Caco-2 (cell line): ENCODE measurements at regions not wholly inside any gene's neighbourhood (a gene's known extent, or its start where the extent isn't known, plus 50 kb on each side); places are given as distances from the start of the nearest gene placed in this dataset.

Experiments used
- BruUV-seq: library from RNA; stranded (reverse); fragments of 400-500 nt; replicated peaks from 2 replicates; lab custom pipeline; 2021; lab: Mats Ljungman, UMichigan
- CTCF ChIA-PET: fragments of 300-600 bp; sonication (Branson Sonifier 250); formaldehyde crosslinking; loops from one replicate; lab custom pipeline; 2022; ENCODE audit warnings: antibody characterized with exemption; lab: Charles Lee
- POLR2A ChIA-PET: fragments of 300-600 bp; sonication (Branson Sonifier 250); formaldehyde crosslinking; loops from one replicate; lab custom pipeline; 2022; ENCODE audit warnings: antibody characterized with exemption; lab: Charles Lee
- DNase-seq, 2 experiments: peaks; one replicate each; pipeline versions ENCODE4 v3.0.0 to v3.0.0-alpha.2; 2020 to 2022
- H3K27me3 ChIP-seq: replicated peaks from 2 replicates; pipeline ENCODE4 v1.6.0; 2011; ENCODE audit warnings: low read length; ENCODE audit not compliant: control insufficient read depth, insufficient read depth
- H3K36me3 ChIP-seq: 2 replicates; pipeline ENCODE4 v1.5.1; 2011; ENCODE audit warnings: low read length; ENCODE audit not compliant: control insufficient read depth, insufficient read depth
- H3K4me1 ChIP-seq: fragments of 250-450 bp; sonication (Bioruptor Pico); 2 replicates; pipeline ENCODE4 v1.5.1; 2020; ENCODE audit warnings: mild to moderate bottlenecking
- H3K4me3 ChIP-seq: 2 replicates; pipeline ENCODE4 v1.5.1; 2011; ENCODE audit warnings: low read depth, mild to moderate bottlenecking, control low read depth, low read length
- H3K9me3 ChIP-seq: fragments of 250-450 bp; sonication (Bioruptor Pico); 2 replicates; pipeline ENCODE4 v1.5.1; 2020; ENCODE audit warnings: mild to moderate bottlenecking, moderate library complexity
- H3K27ac Mint-ChIP-seq: one replicate; pipeline ENCODE4 v1.8.0; 2022; ENCODE audit warnings: mixed read lengths; ENCODE audit not compliant: unreplicated experiment
- H3K27me3 Mint-ChIP-seq: one replicate; pipeline ENCODE4 v1.8.0; 2022; ENCODE audit warnings: mixed read lengths; ENCODE audit not compliant: insufficient read depth, unreplicated experiment
- H3K36me3 Mint-ChIP-seq: one replicate; pipeline ENCODE4 v1.8.0; 2022; ENCODE audit warnings: mild to moderate bottlenecking, mixed read lengths; ENCODE audit not compliant: insufficient read depth, unreplicated experiment
- H3K4me1 Mint-ChIP-seq: one replicate; pipeline ENCODE4 v1.8.0; 2022; ENCODE audit warnings: low read depth, mixed read lengths; ENCODE audit not compliant: unreplicated experiment
- H3K4me3 Mint-ChIP-seq: one replicate; pipeline ENCODE4 v1.8.0; 2022; ENCODE audit warnings: mild to moderate bottlenecking, moderate library complexity, mixed read lengths; ENCODE audit not compliant: unreplicated experiment
- H3K9me3 Mint-ChIP-seq: one replicate; pipeline ENCODE4 v1.8.0; 2022; ENCODE audit warnings: mixed read lengths; ENCODE audit not compliant: unreplicated experiment
- intact Hi-C: fragments of 100-400 bp; cut with micrococcal nuclease; formaldehyde crosslinking; loops from one replicate; pipeline ENCODE4 v1.10.0; 2022; ENCODE audit not compliant: unreplicated experiment
- TF ChIP-seq, protein P1 (sequence below), 2 experiments: fragments of 200-600 bp in 1 of 2; IDR thresholded peaks; 1 replicate in 1 of 2; 2 replicates in 1 of 2; pipeline versions ENCODE4 v1.5.1 to v1.8.0; 2011 to 2022; ENCODE audit warnings: antibody characterized with exemption in 1 of 2, control low read depth in 1 of 2, inconsistent platforms in 1 of 2, low read depth in 1 of 2, low read length in 1 of 2, mild to moderate bottlenecking in 1 of 2, moderate library complexity in 1 of 2; ENCODE audit not compliant: insufficient read depth in 1 of 2, severe bottlenecking in 1 of 2, unreplicated experiment in 1 of 2

GRCh38 chr9:776086-776485, 65.4 kb upstream of the DMRT1 start:
- Mint-ChIP-seq H3K36me3 (peaks cover 5% of the 10 kb centered on the region), H3K4me3 (no peak overlapping the region), H3K9me3 (no peaks in the 10 kb centered on the region), H3K27me3 (no peaks in the 10 kb centered on the region), H3K4me1 (no peaks in the 10 kb centered on the region), H3K27ac (no peak overlapping the region)
- no peaks in the 10 kb centered on the region for H3K27me3 ChIP-seq
- intact Hi-C loops: no loop called here
- TF ChIP-seq, protein P1, sequence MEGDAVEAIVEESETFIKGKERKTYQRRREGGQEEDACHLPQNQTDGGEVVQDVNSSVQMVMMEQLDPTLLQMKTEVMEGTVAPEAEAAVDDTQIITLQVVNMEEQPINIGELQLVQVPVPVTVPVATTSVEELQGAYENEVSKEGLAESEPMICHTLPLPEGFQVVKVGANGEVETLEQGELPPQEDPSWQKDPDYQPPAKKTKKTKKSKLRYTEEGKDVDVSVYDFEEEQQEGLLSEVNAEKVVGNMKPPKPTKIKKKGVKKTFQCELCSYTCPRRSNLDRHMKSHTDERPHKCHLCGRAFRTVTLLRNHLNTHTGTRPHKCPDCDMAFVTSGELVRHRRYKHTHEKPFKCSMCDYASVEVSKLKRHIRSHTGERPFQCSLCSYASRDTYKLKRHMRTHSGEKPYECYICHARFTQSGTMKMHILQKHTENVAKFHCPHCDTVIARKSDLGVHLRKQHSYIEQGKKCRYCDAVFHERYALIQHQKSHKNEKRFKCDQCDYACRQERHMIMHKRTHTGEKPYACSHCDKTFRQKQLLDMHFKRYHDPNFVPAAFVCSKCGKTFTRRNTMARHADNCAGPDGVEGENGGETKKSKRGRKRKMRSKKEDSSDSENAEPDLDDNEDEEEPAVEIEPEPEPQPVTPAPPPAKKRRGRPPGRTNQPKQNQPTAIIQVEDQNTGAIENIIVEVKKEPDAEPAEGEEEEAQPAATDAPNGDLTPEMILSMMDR (IDR thresholded peaks at IDR 0.05; ENCODE audit: insufficient read depth in 1 of 2, low read depth in 1 of 2, low read length in 1 of 2, severe bottlenecking in 1 of 2, unreplicated experiment in 1 of 2): no peak
- H3K9me3 ChIP-seq: no peaks in the 10 kb centered on the region
- no TSS peak for BruUV-seq
- no peak for DNase-seq
- CTCF ChIA-PET: no interaction called here
- no peaks in the 10 kb centered on the region for H3K36me3 ChIP-seq
- POLR2A ChIA-PET: no interaction called here
- no peak overlapping the region for H3K4me3 ChIP-seq
- H3K4me1 ChIP-seq: no peaks in the 10 kb centered on the region

DNA sequence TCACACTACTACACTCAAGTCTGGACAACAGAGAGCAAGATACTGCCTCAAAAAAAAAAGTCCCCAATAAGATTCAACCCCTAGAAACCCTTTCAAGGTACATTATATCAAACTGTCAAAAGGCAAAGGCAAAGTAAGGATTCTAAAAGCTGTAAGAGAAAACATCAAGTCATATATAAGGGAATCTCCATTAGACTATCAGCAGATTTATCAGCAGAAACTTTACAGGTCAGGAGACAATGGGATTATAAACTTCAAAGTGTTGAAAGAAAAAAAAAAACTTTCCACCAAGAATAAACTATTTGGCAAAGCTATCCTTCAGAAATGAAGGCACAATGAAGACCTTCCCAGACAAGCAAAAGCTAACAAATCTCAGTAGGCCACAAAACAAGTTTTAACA, 63.5 kb upstream of the DMRT1 start:
- ChIA-PET POLR2A (no interaction called here), CTCF (no interaction called here)
- H3K27me3 Mint-ChIP-seq: no peaks in the 10 kb centered on the region
- H3K4me1 Mint-ChIP-seq: no peaks in the 10 kb centered on the region
- DNase-seq: no peak
- BruUV-seq: no TSS peak
- no peak overlapping the region for H3K27ac Mint-ChIP-seq
- Histone ChIP-seq H3K27me3 (no peaks in the 10 kb centered on the region), H3K4me3 (no peak overlapping the region), H3K9me3 (no peaks in the 10 kb centered on the region), H3K36me3 (no peaks in the 10 kb centered on the region), H3K4me1 (no peaks in the 10 kb centered on the region)
- no peak overlapping the region for H3K4me3 Mint-ChIP-seq
- TF ChIP-seq, protein P1 (IDR thresholded peaks at IDR 0.05; ENCODE audit: insufficient read depth in 1 of 2, low read depth in 1 of 2, low read length in 1 of 2, severe bottlenecking in 1 of 2, unreplicated experiment in 1 of 2): no peak
- no peaks in the 10 kb centered on the region for H3K9me3 Mint-ChIP-seq
- intact Hi-C loops: no loop called here
- H3K36me3 Mint-ChIP-seq: peaks cover 5% of the 10 kb centered on the region

- TF ChIP-seq, protein P1 (IDR thresholded peaks at IDR 0.05; ENCODE audit: insufficient read depth in 1 of 2, low read depth in 1 of 2, low read length in 1 of 2, severe bottlenecking in 1 of 2, unreplicated experiment in 1 of 2): no peak
- no peak overlapping the region for H3K4me3 Mint-ChIP-seq
- Histone ChIP-seq H3K9me3 (no peaks in the 10 kb centered on the region), H3K27me3 (no peaks in the 10 kb centered on the region), H3K4me3 (no peak overlapping the region), H3K36me3 (no peaks in the 10 kb centered on the region), H3K4me1 (no peaks in the 10 kb centered on the region)
- H3K36me3 Mint-ChIP-seq: no peaks in the 10 kb centered on the region
- H3K4me1 Mint-ChIP-seq: no peaks in the 10 kb centered on the region
- H3K27ac Mint-ChIP-seq: no peak overlapping the region
- CTCF ChIA-PET: no interaction called here
- intact Hi-C loops: no loop called here
- no peak for DNase-seq
- POLR2A ChIA-PET: interaction anchor here (0.6 kb wide), 1 partner anchor 486 kb away, joined by 3 read pairs; no protein-coding TSS in a partner anchor
- no peaks in the 10 kb centered on the region for H3K27me3 Mint-ChIP-seq
- no peaks in the 10 kb centered on the region for H3K9me3 Mint-ChIP-seq
- BruUV-seq: no TSS peak
Measured at GRCh38 chr9:784202-784601, 57.3 kb upstream of the DMRT1 start.
